Tibial nerve (tissue), 4 donors: ENCODE measurements at regions not wholly inside any gene's neighbourhood (a gene's known extent, or its start where the extent isn't known, plus 50 kb on each side); places are given as distances from the start of the nearest gene placed in this dataset.

Experiments used
- CTCF ChIP-seq, 5 experiments: fragments of 200-600 bp in 3 of 5; fragments of 450-650 bp in 2 of 5; sonication (generic) in 3 of 5; IDR thresholded peaks; one replicate each; pipeline ENCODE4 v1.5.1; 2016 to 2019; ENCODE audit warnings: antibody characterized with exemption in 5 of 5, mild to moderate bottlenecking in 3 of 5, moderate library complexity in 2 of 5
- EP300 ChIP-seq, 2 donors: sonication (generic); formaldehyde crosslinking; IDR thresholded peaks; one replicate each; pipeline ENCODE4 v1.6.1; 2017; ENCODE audit warnings: antibody characterized with exemption in 2 of 2, mild to moderate bottlenecking in 1 of 2
- POLR2A ChIP-seq, 2 donors: fragments of 450-650 bp; IDR thresholded peaks; one replicate each; pipeline ENCODE4 v1.6.1; 2017; ENCODE audit warnings: antibody characterized with exemption in 2 of 2, mild to moderate bottlenecking in 2 of 2, moderate library complexity in 2 of 2

- TF ChIP-seq EP300 (IDR thresholded peaks at IDR 0.05): no peak
- TF ChIP-seq CTCF (IDR thresholded peaks at IDR 0.05): no peak
- no peak for TF ChIP-seq POLR2A (IDR thresholded peaks at IDR 0.05)
Observed at GRCh38 chr6:166235666-166236292, 68.1 kb upstream of the TBXT start.
